HG02678 (cell line): ENCODE measurements at regions not wholly inside any gene's neighbourhood (a gene's known extent, or its start where the extent isn't known, plus 50 kb on each side); places are given as distances from the start of the nearest gene placed in this dataset.

ENCODE experiments used
- ATAC-seq: cut with Tn5 transposase; IDR thresholded peaks from one replicate; pipeline ENCODE4 v1.9.1; 2021; ENCODE audit warnings: mild to moderate bottlenecking, moderate library complexity; ENCODE audit not compliant: unreplicated experiment

- ATAC-seq, result no peak
Measured at GRCh38 chr11:11141065-11141464, 212.0 kb downstream of the CSNK2A3 start.

GRCh38 chr11:11140510-11140909, 212.5 kb downstream of the CSNK2A3 start:
- ATAC-seq, result no peak

GRCh38 chr11:11137339-11137738, 215.7 kb downstream of the CSNK2A3 start:
- ATAC-seq, result no peak

- no peak for ATAC-seq
Measured at GRCh38 chr11:11135820-11136476, 217.1 kb downstream of the CSNK2A3 start.

- ATAC-seq, result no peak
Measured at GRCh38 chr11:11129118-11129517, 223.9 kb downstream of the CSNK2A3 start.

- ATAC-seq, result no peak
Measured at GRCh38 chr11:11125618-11126017, 227.4 kb downstream of the CSNK2A3 start.

GRCh38 chr11:11122749-11123148, 230.3 kb downstream of the CSNK2A3 start:
- no peak for ATAC-seq

- no peak for ATAC-seq
Measured at GRCh38 chr11:11119917-11120316, 233.1 kb downstream of the CSNK2A3 start.

GRCh38 chr11:11117730-11118129, 235.3 kb downstream of the CSNK2A3 start:
- ATAC-seq, result no peak

GRCh38 chr11:11115475-11115874, 237.6 kb downstream of the CSNK2A3 start:
- no peak for ATAC-seq

- no peak for ATAC-seq
Measured at GRCh38 chr11:11113626-11114025, 239.4 kb downstream of the CSNK2A3 start.

- ATAC-seq, result no peak
Measured at GRCh38 chr11:11108026-11108425, 245.0 kb downstream of the CSNK2A3 start.

- no peak for ATAC-seq
Measured at GRCh38 chr11:11107076-11107723, 245.8 kb downstream of the CSNK2A3 start.

- no peak for ATAC-seq
Measured at GRCh38 chr11:11105361-11105760, 247.5 kb upstream of the ZBED5 start.

- ATAC-seq, result no peak
Measured at GRCh38 chr11:11095831-11096723, 238.2 kb upstream of the ZBED5 start.

- no peak for ATAC-seq
Measured at GRCh38 chr11:11090495-11090894, 232.6 kb upstream of the ZBED5 start.

- ATAC-seq, result no peak
Measured at GRCh38 chr11:11089805-11090204, 232.0 kb upstream of the ZBED5 start.

GRCh38 chr11:11086979-11087378, 229.1 kb upstream of the ZBED5 start:
- ATAC-seq, result no peak

- no peak for ATAC-seq
Measured at GRCh38 chr11:11085580-11085979, 227.7 kb upstream of the ZBED5 start.

- no peak for ATAC-seq
Measured at GRCh38 chr11:11084337-11084736, 226.5 kb upstream of the ZBED5 start.

GRCh38 chr11:11083441-11083840, 225.6 kb upstream of the ZBED5 start:
- ATAC-seq, result no peak

- no peak for ATAC-seq
Measured at GRCh38 chr11:11082646-11083045, 224.8 kb upstream of the ZBED5 start.
